ENCODE measurements at regions not wholly inside any gene's neighbourhood (a gene's known extent, or its start where the extent isn't known, plus 50 kb on each side); places are given as distances from the start of the nearest gene placed in this dataset.

DNA sequence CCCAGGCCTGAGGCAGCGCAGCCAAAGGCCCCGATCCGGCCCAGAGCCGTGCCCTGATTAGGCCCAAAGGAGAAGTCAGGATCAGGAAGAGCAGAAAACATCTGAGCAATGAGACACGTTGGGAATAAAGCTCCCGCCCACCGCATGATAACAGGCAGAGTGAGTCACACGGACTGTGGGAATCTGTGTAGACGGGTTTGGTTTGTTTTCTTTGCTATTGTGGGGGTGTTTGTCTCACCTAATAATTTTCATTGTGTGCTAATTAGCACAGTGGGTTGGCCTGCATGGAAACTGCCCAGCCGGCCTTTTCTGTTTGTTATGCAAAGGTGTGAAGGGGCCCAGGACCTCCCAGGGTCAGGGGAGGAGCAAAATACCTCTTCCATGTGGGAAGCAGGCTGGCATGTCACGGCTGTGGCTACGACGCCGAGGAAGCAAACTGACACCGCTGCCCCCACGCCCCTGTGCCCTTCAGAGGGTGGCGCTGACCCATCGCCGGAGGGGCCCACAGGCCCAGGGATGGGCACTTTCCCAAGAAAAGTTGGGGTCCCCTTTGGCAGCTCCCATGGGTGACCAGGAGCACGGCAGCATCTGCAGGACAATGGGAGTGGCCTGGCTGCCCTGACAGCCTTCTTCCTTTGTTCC is 68.4 kb upstream of the CTDP1 start:
- peak; percentile 40 for DNase-seq

DNA sequence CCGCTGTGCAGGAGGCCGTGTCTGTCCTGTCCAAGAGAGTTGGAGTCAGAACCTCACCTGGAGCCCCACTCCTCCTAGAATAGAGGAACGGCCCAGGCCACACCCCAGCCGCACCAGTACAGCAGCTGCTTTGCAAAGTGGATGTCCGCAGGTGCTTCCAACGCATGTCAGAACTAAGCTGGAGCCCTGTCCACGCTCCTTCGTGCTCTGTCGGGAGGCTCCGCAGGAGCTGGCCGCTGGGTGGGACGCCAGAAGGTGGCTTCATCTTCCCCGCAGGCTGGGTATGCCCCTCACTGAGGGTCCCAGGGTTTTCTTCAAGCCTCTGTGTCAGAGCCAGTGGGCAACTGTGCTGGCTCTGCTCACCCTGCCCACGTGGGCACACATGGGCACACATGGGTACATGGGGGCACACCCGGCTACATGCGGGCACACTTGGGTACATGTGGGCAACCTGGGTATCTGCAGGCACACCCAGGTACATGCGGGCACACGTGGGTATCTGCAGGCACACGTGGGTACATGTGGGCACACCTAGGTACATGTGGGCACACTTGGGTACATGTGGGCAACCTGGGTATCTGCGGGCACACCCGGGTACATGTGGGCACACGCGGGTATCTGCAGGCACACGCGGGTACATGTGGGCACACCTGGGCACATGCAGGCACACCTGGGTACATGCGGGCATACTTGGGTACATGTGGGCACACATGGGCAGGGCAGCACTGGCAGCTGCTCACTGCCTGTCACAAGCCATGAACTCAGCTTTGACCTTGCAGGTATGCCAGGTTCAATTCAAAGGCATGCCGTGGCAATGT is 67.1 kb upstream of the CTDP1 start:
- peak; percentile 30 for DNase-seq

DNA sequence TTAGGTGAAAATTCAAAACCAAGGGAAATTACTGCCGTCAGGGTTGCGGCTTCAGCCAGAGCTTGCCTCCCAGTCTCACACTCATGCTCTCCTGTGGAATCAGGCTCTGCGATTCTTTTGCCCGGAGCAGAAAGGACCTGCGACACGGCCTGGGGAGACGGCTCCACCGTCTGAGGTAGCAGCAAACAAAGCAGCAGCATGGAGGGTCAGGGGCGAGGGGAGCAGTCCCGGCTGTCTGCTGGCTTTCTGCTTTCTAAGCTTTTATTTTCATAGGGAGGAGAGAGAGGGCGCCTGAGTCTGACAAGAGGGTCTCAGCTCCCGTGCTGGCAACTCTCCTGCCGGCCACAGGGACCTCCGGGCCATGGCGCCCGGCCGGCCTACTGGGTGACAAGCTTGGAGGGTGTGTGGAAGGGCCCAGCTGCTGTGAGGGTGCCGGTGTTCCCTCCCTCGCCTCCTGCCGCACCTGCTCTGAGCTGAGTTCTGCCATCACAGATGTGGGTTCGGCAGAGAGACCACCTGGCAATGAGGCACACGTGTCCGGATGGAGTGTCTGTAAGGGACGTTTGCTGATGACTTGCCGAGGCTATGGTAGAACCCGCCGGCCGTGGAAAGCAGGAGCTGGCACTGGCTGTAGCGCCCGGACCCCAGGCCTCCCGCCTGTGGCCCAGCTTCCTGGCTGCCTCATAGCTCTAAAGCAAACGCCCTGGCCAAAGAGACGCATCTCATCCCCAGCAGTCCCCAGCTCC is 66.2 kb upstream of the CTDP1 start:
- DNase-seq = peak; percentile 35

DNA sequence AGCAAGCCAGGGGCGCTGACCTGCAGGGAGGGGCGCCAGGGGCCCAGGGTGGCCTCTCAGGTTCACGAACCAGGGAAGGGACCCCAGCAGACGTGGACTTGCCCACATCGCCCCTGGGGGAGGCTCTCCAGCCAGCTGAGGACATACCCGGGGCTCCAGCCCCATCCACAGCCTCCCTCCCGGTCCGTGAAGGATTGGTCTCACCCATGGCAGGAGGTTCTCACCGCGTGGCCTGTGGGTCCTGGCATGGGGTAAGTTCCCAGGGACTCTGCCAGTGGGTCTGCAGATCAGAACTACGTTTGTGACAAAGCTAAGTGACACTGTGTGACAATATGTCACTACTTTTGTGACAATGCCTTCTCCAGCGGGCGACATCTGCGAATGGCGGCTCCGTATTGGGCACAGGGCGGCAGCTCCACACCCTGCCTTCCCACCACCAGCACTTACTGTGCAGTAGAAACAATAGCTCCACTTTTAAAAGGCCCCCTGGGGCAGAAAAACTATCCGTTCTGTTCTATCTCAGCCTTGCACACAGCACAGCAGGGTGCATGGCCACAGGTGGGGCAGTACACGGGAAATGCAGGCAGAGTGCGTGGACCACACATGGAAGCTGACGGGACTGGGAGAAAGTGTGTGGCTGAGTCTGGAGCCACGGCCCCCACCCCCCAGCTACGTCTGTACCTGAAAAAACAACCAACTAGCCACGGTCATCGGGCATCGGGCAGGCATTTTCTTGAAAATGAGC is 65.2 kb upstream of the CTDP1 start:
- DNase-seq = peak; percentile 21

DNA sequence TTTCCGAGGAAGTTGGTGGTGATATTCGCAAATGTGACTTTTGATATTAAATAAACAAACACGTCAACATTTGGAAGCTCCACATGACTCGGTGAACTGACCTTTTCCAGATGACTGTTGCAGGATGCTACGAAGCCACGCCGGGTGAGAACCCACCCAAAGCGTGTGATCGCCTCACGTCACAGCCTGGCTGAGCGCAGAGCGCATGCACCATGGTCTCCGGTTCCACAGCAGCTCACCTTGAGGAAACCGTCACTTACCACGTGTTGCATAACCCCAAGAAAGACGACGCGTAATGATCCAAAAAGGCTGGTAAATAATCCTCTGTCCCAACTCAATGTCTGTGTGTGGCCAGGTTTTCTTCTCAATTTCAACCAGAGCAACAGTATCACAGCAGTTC is 64.5 kb upstream of the CTDP1 start:
- DNase-seq = peak; percentile 30

DNA sequence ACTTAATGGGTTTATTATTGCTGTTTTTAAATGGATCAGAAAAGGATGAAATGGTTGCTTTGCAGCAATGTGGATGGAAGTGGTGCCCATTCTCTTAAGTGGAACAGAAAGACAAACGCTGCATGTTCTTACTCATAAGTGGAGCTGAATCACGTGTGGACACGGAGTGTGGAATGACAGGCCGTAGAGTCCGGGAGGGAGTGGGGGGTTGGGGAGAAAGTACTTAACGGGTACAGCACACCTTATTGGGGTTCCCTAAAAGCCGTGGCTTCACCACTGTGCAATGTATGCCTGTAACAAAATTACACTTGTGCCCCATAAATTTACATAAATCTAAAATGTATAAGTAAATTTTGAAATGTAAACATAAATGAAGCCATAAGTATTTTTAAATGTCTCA is 64.0 kb upstream of the CTDP1 start:
- DNase-seq = peak; percentile 19

DNA sequence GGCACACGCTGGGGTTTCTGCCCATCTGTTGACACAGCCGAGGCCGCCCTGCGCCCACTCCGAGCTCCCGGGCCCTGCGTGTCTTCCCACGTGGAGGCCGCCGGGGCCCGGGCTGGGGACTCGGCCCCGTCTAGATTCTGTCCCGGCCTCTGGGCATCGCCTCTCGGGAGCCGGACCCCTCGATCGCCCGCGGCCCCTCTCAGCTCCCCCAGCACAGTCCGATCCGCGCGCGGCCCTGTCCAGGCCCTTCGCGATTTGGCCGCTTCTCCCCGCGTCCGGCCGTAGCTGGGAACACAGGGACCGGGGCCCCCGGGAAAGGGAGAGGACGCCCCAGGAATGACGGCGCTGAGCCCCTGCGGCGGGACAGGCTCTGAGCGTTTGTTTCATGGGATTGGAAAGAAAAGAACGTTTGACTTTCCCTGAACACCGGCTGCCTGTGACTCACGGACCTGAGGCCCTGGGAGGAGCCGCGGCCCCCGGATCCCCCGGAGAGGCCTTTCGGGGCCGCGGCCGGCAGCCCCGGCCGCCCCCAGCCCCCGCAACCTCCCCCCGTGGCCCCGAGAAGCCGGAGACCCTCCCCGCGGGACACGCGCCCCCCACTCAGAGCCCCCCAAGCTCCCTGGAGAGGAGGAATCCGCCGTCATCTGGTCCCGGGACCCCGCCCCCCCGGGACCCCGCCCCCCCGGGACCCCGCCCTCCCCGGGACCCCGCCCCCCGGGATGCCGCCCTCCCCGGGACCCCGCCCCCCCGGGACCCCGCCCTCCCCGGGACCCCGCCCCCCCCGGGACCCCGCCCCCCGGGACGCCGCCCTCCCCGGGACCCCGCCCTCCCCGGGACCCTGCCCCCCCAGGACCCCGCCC is 62.7 kb upstream of the CTDP1 start:
- DNase-seq = peak; percentile 58

DNA sequence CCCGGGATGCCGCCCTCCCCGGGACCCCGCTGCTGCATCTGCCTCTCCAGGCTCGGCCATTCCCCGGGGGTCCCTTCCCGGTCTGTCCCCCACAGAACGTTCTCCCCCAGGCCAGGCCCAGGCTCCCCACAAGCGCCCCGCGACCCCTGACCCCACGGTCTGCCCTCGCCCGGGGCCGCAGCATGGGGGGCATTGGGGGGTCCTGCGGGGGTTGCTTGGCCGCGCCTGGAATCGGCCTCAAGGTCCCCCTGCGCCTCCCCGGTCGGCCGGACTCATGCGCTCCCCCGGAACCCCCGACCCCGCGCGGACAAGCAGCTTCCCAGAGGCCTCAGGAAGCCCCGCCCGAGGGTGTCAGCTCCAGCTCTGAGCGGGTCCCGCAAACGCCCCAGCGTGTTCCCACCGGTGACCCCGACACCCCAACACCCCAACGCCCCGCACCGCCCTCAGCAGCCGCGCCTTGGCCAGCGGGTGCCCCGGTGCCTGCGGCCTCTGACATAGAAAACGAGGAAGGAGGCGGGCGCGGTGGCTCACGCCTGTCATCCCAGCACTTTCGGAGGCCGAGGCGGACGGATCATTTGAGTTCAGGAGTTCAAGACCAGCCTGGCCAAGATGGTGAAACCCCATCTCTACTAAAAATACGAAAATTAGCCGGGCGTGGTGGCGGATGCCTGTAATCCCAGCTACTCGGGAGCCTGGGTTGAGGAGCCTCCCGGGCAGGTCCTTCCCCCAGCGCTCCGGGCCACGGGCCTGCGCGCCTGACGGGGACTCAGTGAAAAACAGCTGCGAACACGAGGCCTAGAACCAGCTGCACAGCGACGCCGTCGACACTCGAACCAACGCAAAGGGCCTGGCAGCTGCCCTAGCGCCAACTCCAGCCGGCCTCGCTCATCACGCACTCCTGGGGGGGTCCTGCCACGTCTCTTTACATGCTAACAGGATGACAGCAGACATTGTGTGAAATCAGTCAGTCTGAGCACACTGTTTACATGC is 61.8 kb upstream of the CTDP1 start:
- DNase-seq = peak; percentile 46

DNA sequence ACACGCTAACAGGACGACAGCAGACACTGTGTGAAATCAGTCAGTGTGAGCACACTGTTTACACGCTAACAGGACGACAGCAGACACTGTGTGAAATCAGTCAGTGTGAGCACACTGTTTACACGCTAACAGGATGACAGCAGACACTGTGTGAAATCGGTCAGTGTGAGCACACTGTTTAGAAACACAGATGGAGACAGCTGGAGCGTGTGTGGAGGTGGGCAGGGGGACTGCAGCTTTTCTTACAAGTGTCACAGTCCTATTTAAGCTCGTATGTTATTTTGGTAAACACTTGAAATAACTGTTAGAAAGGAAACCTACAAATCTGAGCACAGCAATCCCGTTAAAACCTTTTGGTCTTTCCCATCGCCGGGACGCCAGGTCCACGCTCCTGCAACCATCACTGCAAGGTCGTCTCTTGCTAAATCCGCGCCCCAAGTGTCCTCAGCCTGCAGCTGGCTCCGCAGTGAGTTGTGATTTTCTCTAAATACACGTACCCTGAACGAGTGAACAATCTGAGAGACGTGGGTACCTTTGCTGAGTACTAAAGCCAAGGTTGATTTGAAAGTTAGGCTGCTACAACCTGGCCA is 58.9 kb upstream of the CTDP1 start:
- DNase-seq = no peak

DNA sequence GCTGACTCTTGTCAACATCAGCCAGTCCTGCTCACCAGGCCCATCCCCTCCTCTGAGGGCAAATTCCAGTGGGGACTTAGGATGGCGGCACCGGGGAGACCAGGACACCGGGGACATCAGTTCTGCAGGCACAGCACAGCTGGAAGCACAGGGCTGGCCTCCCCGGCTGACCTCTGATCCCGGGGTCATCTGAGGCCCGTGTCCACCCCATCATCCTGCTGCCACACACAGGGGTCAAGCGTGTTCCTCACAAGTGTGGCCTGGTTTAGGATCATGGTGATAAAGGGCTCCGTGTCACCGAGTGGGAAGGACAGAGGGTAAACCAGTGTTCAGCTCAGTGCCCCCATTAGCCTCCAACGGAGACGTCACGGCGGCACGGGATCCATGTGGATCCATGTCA is 58.1 kb upstream of the CTDP1 start:
- DNase-seq = no peak

DNA sequence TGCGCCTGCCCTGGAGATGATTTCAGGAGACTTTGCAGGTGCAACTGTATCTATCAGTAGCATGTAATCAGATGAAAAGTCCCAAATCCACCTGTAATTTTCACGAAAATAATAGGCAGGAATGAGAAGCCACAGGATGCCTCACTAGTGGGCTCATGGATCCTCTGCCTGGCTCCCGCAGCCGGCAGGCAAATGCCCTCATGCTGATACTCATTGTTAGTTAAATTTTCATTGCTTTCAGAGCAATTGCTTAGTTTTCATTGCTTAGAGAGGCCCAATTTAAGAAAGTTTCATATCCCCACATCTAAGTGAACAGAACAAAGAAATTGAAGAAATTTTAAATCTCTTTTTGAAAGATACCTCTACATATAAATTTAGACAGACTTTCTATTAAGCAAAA is 57.6 kb upstream of the CTDP1 start:
- no peak for DNase-seq

DNA sequence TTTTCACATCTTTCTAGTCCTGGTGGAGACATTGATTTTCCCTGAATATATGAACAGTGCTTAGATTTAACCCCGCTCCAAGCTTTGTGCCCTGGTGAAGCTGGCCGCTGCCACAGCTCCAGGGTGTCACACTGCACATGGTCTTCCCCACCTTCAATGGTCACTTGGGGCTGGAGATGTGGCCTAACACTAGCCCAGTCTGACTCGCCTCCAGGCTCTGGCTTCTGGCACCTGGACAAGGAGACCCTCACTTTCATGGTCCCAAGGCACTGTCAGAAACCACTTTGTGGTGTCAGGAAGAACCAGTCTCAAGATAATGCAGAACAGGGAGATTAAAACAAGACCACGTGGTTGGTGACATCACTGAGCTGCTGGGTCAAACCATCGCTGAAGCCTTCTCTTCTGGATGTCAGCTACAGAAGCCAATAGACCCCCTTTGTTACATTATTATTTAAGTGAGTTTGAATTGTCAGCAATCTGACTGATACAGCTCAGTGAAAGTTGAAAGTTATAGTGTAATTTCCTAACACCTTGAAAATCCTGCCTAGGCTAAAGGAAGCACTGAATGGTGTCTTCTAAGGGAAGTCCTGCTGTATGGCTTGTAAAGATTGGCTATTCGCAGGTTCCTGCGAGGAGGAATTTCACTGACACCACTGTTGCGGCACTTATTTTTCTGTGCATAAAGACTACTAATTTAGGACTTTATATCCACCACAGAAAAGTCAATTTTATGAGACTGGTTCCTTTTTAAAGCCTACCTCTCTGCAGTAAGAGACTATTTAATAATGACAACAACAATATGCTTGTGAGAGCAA is 55.0 kb upstream of the CTDP1 start:
- DNase-seq = no peak

DNA sequence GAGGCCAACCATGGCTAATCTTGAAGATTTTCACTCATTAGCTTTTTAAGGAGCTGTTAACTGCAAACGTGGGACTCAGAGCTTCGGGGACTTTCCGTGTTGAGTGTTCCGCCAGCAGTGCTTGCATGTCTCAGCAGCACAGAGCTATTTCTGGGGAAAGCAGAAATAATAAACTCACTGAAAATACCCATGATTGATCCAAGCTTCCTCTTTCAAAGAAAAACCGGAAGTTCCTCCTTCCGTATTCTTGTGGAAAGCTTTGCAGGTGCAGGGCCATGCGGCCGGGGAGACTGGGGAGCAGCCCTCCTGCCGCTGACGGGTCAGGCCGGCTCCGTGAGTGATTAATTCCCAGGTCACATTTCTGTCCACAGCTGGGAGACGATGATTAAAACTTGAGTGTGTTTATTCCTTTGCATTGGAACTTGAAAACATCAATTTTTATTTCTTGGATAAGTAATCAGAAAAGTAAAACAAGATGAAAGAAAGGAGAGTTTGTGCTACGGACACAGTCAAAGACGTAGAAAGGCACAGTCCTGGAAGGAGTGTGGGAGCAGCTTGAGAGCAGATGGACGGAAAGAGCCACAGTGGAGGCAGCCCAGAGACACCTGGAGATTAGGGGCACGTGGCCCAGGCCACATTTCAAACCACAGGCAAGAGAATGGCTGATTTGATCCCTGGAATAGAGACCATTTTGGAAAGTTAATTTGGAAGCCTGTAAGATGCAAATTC is 54.2 kb upstream of the CTDP1 start:
- no peak for DNase-seq

DNA sequence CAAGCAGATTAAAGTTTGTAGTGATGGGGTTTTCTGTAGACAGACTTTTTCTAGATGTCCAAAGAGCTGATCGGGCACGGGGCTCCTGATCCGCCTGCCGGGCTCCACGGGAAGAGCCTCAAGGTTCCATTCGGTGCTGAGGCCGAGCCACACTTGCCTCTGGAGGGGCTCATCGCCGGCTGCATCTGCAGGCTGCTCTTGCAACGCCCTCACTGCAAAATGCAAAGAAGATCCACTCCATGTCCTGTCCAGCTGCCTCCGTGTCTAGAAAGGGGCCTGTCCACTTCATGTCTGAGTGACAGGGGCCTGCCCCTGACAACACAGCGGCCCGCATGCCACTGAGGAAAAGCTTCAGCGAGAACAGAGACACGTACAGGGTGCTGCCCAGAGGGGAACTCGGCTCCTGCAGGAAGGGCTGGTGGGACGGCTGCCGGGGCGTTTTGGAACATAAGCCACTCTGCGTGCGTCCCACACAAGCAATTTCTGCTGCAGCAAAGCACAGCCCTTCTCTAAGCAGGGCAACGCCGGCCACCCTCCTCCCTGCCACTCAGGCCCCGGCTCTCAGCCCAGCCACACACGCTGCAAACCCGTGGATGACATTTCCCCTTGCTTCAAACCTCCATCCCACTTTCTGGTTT is 53.6 kb upstream of the CTDP1 start:
- no peak for DNase-seq

DNA sequence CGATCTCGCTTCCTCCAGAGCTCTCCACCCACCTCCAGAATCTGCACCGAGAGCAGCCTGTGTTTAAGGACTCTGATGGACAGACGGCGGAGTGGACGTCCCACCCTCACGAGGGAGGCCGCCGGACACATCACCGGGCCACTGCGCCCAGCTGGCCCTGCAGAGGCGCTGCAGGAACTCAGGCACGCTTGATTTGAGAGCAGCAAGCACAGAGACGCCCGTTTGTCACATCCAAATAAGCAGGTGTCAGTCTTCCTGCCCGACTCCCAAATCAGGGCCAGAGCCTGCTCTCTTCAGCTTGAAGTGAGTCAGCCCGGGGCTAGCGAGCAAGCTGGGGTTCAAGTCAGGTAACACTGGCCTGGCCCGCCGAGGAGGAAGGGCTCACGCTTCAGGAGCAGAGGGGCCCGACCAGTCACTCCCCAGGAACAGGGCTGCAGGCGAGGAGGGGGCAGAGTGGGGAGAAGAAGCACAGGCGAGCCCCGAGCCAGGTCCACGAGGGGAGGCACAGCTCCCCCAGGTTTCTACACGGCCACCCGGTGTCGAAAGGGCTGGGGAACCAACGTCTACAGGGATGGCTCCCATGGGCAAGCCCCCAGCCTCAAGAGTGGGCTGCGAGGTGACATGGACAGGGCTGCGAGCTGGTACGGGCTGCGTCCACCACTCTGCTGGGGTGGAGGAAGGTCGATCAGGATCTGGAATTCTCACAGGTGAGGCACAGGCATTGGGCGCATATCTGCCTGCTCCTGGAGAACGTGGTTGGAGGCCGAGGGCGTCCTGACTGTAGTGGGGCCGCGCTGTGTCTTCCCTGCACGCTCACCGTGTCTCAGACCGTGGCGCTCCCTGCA is 52.5 kb upstream of the CTDP1 start:
- DNase-seq = no peak

DNA sequence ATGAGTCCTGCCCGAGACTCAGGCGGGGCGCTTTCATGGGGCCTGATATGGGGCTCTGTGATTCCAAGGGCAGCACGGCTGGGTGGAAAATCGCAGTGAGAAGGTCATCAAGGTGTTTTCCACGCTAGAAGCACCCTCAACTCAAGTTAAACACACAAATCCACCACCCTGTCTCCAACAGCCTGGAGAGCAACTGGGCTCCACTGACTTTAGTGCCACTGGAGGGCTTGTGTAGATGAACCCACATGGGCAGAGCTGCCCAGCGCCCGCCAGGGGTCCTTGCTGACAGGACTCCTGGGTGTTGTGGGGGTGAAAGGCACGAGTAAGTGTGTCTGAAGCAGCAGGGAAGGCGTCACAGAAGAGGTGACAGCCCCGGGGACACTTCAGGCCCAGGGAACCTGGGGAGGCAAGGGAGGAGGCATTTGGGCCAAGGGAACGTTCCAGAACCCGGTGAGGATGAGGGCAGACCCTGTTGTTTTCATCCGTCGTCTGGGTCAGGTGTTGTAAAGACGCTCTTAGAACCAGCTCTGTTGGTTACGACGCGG is 51.8 kb upstream of the CTDP1 start:
- DNase-seq = peak; percentile 30
